ENCODE measurements at regions not wholly inside any gene's neighbourhood (a gene's known extent, or its start where the extent isn't known, plus 50 kb on each side); places are given as distances from the start of the nearest gene placed in this dataset.
"Not testable (repeated sequence)": the region's sequence is repeated elsewhere in the genome, so short reads cannot be mapped to it uniquely, and the experiment has no call there.

DNA sequence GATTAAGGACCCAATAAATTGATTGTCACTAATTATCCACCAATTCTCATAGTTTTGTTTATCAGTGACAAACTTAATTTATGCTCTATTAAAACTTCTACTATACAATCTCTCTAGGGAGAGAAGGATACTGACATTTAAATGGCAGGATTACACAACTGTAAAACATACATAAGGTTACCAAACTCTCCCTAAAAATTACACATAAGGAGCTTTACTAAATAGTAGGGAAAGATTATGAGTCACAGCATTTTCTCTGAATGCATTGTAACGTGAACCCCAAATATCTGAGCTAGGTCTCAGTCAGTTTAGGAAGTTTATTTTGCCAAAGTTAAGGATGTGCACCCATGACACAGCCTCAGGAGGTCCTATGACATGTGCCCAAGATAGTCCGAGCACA, 2140.6 kb downstream of the NCAM2 start:
- no peaks in the 10 kb centered on the region for H3K36me3 Mint-ChIP-seq (ENCODE audit: low read depth)
- DNase-seq (ENCODE audit: low spot score), result no peak

GRCh38 chr21:23152130-23152529, 2153.9 kb downstream of the NCAM2 start:
- no peak for DNase-seq (ENCODE audit: low spot score)
- Mint-ChIP-seq H3K27me3 (ENCODE audit: low read depth) (no peaks in the 10 kb centered on the region), H3K36me3 (ENCODE audit: low read depth) (no peaks in the 10 kb centered on the region), H3K27ac (no peak overlapping the region), H3K4me3 (ENCODE audit: low read depth) (no peak overlapping the region), H3K4me1 (ENCODE audit: low read depth) (no peaks in the 10 kb centered on the region), H3K9me3 (no peaks in the 10 kb centered on the region)
- intact Hi-C loops (cut with micrococcal nuclease), result no loop called here

More for the DNA sequence above, 2140.6 kb downstream of the NCAM2 start:
- H3K4me1 Mint-ChIP-seq (ENCODE audit: low read depth), result no peaks in the 10 kb centered on the region
- no peak overlapping the region for H3K4me3 Mint-ChIP-seq (ENCODE audit: low read depth)
- H3K27ac Mint-ChIP-seq, result no peak overlapping the region
- peaks cover 17% of the 10 kb centered on the region for H3K9me3 Mint-ChIP-seq
- no peaks in the 10 kb centered on the region for H3K27me3 Mint-ChIP-seq (ENCODE audit: low read depth)
- intact Hi-C loops (cut with micrococcal nuclease), result no loop called here

DNA sequence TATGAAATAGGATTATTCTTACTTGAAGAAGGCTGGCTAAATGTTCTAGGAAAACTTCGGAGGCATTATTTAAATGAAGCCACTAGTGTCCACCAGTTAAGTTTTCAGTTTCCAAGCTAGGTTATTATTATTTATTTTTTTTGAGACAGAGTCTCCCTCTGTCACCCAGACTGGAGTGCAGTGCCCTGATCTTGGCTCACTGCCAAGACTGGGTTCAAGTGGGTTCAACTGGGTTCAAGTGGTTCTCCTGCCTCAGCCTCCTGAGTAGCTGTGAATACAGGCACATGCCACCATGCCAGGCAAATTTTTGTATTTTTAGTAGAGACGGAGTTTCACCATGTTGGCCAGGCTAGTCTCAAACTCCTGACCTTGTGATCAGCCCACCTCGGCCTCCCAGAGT, 2155.6 kb downstream of the NCAM2 start:
- H3K27ac Mint-ChIP-seq; H3K9me3 Mint-ChIP-seq; DNase-seq (ENCODE audit: low spot score); H3K4me3 Mint-ChIP-seq (ENCODE audit: low read depth); H3K4me1 Mint-ChIP-seq (ENCODE audit: low read depth); H3K27me3 Mint-ChIP-seq (ENCODE audit: low read depth); H3K36me3 Mint-ChIP-seq (ENCODE audit: low read depth); intact Hi-C loops (cut with micrococcal nuclease): not testable (repeated sequence)

DNA sequence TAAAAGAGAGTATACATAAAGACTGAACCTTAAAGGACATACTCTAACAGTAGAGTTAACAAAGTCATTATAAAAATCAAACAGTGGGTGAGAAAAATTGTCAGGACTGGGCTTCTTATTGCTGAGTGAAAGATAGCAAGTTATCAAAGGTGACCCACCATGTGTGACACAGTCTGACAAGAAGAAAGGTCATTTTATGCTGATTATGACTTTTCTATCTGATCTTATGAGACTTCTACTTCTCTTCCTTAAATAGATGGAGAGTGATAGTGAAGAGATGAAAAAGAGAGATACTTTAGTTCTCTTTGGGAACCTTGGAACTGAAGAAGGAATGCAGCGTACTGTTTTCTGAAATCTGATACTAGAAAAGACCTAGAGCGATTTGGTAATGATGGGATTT, 2157.1 kb downstream of the NCAM2 start:
- H3K36me3 Mint-ChIP-seq (ENCODE audit: low read depth), result no peaks in the 10 kb centered on the region
- no peaks in the 10 kb centered on the region for H3K27me3 Mint-ChIP-seq (ENCODE audit: low read depth)
- no peaks in the 10 kb centered on the region for H3K9me3 Mint-ChIP-seq

GRCh38 chr21:23160914-23161313, 2162.7 kb downstream of the NCAM2 start:
- intact Hi-C loops (cut with micrococcal nuclease), result no loop called here
- H3K36me3 Mint-ChIP-seq (ENCODE audit: low read depth), result no peaks in the 10 kb centered on the region
- H3K9me3 Mint-ChIP-seq, result no peaks in the 10 kb centered on the region
- H3K4me3 Mint-ChIP-seq (ENCODE audit: low read depth), result no peak overlapping the region
- no peaks in the 10 kb centered on the region for H3K27me3 Mint-ChIP-seq (ENCODE audit: low read depth)
- H3K4me1 Mint-ChIP-seq (ENCODE audit: low read depth), result no peaks in the 10 kb centered on the region
- no peak overlapping the region for H3K27ac Mint-ChIP-seq
- no peak for DNase-seq (ENCODE audit: low spot score)

More for the DNA sequence above, 2157.1 kb downstream of the NCAM2 start:
- H3K4me1 Mint-ChIP-seq (ENCODE audit: low read depth), result no peaks in the 10 kb centered on the region
- no peak overlapping the region for H3K27ac Mint-ChIP-seq
- intact Hi-C loops (cut with micrococcal nuclease), result no loop called here
- no peak overlapping the region for H3K4me3 Mint-ChIP-seq (ENCODE audit: low read depth)
- DNase-seq (ENCODE audit: low spot score), result no peak

DNA sequence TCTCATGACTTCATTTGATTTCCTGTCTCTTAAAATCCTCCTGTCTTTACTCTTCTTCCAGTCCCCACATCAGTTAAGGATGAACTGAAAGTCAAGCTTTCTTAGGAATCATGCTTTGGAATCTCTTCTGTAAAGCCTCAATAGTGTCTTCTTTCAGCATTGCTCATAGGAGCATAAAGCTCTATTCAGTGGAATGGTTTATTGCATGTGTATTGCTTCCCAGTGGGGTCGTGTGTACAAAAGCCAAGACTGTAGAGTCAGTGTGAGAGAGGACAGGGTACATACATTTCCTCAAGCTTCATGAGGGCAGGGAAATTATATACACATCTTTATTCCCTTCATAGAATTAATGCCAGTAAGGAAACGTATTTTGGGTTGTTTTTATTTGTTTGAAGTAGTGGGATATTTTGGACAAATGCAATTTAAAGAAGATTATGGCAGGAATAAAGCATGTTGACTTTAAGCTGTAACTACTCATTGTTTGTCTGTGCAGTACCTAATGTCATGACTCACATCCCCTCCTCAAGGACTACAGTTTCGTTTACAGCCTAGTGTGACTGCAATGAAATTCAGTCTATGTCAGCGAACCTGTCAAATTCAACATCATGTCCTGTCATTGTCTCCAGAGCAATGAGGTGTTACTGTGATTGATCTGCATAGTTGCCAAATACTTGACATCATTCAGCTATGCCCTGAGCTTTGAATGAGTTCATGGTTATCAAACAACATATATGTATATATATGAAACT, 2164.2 kb downstream of the NCAM2 start:
- H3K9me3 Mint-ChIP-seq, result peaks cover 4% of the 10 kb centered on the region

More for the DNA sequence above, 2164.2 kb downstream of the NCAM2 start:
- intact Hi-C loops (cut with micrococcal nuclease), result no loop called here
- DNase-seq (ENCODE audit: low spot score), result no peak
- Mint-ChIP-seq H3K4me1 (ENCODE audit: low read depth) (no peaks in the 10 kb centered on the region), H3K4me3 (ENCODE audit: low read depth) (no peak overlapping the region), H3K36me3 (ENCODE audit: low read depth) (no peaks in the 10 kb centered on the region), H3K27me3 (ENCODE audit: low read depth) (no peaks in the 10 kb centered on the region), H3K27ac (no peak overlapping the region)
